HG03432 (cell line): ENCODE measurements at regions not wholly inside any gene's neighbourhood (a gene's known extent, or its start where the extent isn't known, plus 50 kb on each side); places are given as distances from the start of the nearest gene placed in this dataset.
A peak's percentile ranks its signal among the peaks of the same experiment; 100 is the strongest.
"Not testable (repeated sequence)": the region's sequence is repeated elsewhere in the genome, so short reads cannot be mapped to it uniquely, and the experiment has no call there.

Experiments
- ATAC-seq: cut with Tn5 transposase; IDR thresholded peaks from one replicate; pipeline ENCODE4 v1.9.1; 2021; ENCODE audit warnings: mild to moderate bottlenecking, moderate library complexity; ENCODE audit not compliant: unreplicated experiment

DNA sequence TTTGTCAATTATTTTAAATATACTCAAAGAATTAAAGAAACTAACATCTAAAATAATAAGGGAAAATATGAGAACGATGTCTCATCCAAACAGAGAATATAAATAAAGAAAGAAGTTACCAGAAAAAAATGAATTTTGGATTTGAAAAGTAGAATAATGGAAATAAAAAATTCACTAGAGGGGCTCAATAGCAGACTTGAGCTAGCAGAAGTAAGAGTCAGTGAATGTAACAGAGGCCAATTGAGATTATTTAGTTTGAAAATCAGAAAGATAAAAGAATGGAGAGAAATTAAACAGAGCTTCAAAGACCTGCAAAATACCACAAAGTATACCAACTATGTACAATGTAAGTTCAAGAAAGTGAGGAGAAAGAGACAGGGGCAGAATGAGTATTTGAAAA is 333.6 kb downstream of the GPD2 start:
- ATAC-seq, result no peak

GRCh38 chr2:156778916-156779315 is 342.7 kb downstream of the GPD2 start:
- no peak for ATAC-seq

- ATAC-seq, result no peak
Observed at GRCh38 chr2:156779416-156780120, 343.4 kb downstream of the GPD2 start.

GRCh38 chr2:156781677-156782076 is 345.5 kb downstream of the GPD2 start:
- ATAC-seq, result not testable (repeated sequence)

DNA sequence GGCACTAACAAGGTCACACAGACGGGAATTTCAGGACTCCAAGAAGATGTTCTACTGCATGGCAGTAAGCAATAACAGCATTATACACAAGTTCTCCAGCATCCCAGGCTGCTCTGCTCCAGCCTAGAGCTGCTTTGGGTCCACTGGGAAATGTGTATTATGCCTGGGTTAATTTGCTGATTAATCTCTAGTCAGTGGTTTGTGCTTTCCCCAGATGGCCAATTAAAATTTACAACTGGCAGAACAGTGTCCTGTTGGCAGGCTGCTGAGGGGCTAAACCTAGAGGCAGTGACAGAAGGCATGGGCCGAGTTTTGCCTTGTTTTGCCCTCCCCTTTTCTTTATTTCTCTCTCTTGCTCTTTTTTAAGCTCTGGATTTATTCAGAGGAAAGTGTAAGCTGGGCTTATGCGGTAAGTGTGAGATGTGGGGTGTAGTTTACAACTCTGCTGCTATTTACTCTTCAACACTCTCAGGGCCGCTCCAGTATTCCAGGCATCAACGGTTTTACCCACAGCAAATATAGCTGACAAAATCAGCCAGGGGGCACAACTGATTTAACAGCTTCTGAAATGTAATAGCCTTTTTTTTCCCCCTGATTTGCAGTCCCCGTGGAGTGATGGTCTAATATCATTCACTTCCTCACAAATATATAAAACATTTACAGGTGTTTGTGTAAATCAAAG is 348.0 kb downstream of the GPD2 start:
- ATAC-seq, result no peak

- no peak for ATAC-seq
Observed at GRCh38 chr2:156787517-156787916, 351.3 kb downstream of the GPD2 start.

DNA sequence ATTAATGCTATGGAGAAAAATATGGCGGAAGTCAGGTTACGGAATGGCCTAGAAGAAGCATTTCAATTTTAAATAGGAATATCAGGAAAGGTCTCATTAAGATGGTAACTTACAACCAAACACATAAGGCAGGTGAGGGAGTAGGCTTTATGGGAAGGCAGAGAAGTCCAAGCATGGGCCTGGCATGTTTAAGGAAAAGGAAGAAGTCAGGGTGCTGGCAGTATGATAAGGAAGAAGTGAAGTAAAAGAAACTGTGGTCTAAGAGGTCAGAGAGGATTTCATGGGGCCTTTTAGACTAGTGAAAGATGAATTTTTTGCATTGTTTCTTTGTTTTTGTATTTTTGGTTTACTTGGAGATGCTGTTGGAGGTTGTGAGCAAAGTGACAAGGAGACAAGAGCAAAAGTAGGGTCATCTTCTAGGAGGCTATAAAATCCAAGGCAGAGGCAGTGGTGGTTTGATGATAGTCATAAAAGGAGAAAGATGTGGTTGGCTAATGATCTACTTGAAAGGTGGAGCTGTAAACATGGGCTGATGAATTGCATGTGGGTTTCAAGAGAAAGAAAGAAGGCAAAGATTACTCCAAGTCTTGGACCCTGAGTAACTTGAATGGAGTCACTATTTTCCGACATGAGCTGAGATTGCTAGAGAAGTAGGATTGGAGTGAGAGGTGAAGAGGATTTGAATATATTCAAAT is 354.3 kb downstream of the GPD2 start:
- ATAC-seq, result peak; percentile 51

- ATAC-seq, result no peak
Observed at GRCh38 chr2:156792242-156792840, 356.2 kb downstream of the GPD2 start.

DNA sequence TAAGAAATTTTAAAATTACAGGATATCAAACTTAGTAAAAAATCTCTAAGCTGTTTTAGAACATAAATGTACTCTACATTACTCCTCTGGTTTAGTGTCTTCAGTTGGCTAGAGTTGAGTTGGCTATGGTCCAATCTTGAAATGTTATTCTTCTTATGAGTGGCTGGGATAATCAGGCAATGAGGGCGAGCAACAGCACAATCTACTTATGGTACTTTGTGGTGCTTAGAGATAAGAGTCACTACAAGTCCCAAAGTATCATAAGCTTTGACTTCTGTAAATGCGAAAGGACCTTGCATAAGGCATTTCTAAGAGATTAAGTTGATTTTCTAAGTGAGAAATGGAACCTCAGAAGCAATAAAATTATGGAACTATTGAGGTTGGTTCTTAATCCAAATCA is 361.7 kb downstream of the GPD2 start:
- no peak for ATAC-seq

DNA sequence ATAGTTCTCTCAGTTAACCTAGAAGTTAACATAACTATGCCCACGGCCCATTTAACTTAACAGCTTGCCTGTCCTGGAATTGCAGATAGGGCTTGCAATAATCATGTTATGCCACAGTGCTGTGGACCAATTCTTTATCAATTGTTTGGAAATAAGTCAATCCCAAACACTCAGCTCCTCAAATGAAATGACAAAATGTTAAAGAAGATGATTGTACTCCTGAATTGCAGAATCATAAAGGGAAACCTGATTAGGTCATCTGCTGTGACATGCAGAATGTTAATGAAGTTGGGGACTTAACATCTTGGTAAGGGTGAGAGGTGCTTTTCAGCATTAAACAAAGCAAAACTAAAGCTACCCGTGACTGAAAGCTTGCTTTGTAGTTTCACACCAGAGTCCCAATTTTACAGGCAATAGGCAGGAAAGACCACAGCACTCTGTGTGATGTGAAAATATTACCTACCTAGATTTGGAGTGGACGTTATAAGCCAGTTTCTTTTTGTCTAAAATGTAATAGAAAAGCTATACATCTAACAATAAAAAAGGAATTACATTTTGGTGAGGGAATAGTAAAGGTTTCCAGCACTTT is 364.0 kb downstream of the GPD2 start:
- ATAC-seq, result peak; percentile 73

DNA sequence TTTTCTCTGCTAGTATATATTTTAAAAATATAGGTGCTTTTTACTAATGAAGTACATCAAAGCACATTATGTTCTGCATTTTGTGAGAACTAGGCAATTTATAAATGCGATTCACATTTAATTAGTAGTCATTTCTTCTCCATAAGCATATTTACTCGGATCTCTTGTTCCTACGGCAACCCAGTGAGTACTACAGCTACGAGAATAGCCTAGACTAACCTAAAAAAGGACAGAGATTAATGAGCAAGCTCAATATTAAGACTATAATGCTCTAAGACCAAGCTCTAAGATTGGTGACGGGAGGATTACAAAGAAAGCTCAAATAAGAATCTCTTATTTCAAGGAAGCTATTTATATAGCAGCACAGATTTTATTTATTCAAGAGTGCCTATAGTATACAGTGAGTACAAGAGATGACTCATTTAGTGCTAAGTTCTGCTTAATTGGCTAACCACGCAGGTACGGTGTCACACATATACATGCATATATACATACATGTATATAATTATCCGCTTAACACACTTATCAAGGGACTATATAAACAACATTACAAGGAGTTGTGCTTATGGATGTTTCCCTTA is 364.7 kb downstream of the GPD2 start:
- no peak for ATAC-seq

GRCh38 chr2:156803243-156803642 is 367.1 kb downstream of the GPD2 start:
- no peak for ATAC-seq

DNA sequence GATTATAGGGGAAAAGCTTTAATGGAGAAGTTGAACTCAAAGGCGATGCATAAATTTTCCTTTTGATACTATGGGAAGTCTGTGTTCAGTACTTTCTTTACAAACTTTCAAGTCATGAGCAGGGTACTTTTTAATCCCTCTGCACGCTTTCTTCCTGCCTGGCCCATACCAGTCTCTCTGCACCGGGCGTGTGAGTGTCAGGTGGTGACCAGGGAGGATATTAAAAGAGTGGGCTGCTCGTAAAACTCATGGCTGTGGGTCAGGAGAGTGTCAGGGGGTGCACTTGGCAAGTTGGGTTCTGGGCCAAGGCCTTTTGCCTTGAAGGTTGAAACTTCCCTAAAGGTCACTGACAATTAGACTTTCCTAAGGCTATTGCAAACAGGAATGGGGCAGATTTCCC is 367.8 kb downstream of the GPD2 start:
- ATAC-seq, result no peak

DNA sequence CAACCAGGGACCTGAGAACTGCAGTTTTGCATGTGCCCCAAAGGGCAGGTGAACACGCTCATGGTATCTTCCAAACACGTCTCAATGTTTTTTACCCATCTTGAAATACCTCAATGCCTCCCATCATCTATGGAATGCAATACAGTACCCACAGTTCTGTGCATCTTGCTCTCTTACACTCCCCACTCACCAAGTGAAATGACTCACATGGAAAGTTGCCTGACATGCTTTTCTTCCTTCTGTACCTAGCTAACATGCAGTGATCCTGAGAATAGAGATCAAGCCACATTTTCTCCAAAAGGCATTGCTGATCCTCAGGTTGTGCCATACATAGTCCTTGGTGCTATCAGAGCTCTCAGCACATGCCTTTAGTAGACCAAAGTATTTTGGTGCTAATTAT is 373.9 kb downstream of the GPD2 start:
- no peak for ATAC-seq

GRCh38 chr2:156812496-156812895 is 376.3 kb downstream of the GPD2 start:
- ATAC-seq, result no peak

DNA sequence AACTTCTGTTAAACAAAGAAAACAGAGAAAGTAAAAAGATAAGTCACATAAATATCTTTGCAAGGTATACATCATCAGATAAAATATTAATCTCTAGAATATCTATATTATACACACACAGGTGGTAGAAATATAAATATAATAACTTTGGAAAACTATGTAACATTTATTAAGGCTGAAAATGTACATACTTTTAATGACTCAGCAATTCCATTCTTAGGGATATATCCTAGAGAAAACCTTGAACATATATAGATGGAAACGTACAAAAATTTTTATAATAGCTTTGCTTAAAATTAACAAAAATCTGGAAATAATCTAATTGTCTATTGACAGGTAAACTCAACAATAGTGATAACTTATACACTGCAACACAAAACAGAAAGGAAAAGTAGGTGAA is 381.3 kb downstream of the GPD2 start:
- ATAC-seq, result no peak

DNA sequence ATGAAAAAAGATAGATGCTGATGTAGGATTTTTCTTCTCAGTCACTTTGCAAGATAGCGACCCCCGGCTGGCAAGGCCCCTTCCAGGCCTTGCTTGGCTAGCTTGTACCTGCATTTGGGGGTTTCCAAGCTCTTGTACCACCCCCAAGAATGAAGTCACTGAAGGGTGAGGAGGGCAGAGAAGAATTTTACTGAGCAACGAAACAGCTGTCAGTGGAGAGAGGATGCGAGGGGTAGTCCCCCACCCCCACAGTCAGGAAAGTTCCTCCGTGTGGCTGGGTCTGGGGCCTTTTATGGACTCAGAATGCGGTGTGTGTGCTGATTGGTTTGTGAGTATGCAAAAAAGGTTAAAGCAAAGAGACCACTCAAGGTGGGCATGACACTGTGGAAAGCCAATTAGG is 382.0 kb downstream of the GPD2 start:
- ATAC-seq, result no peak

DNA sequence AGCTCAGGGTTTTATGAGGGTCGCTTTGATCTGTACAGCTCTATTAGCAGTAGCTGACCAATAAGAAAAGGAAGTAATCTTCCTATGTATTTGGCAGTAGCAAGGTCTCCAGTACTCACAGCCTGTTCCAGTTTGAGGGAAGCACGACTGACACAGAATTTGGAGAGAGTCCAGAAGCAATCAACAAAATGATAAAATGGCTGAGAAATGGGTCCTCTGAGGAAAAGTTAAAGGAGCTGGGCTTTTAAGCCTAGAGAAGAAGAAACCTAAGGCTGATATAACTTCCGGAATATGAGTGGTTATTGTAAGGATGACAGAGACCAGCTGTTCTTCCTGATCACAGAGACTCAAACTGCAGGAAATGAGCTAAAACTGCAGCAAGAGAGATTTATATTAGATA is 382.8 kb downstream of the GPD2 start:
- no peak for ATAC-seq

- no peak for ATAC-seq
Observed at GRCh38 chr2:156826341-156826933, 390.3 kb downstream of the GPD2 start.

DNA sequence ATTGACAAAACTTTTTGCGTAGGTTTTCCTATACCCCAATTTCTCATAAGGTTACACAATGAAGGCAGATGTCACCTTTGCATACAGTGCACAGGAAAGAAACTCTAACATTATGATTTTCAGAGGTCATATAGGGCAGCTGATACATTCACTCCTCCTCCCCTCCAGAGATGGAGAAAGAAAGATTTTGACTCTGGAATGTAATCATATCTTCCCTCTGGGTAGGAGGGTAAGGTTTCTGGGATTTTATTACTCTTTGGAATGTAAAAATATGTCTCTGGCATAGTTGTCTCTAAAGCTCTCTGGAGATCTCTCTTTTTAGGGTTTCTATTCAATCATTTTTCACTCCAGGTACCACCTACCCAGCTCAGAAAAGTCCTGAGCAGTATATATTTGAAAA is 398.3 kb downstream of the GPD2 start:
- ATAC-seq, result no peak
